ENCODE measurements at regions not wholly inside any gene's neighbourhood (a gene's known extent, or its start where the extent isn't known, plus 50 kb on each side); places are given as distances from the start of the nearest gene placed in this dataset.

DNA sequence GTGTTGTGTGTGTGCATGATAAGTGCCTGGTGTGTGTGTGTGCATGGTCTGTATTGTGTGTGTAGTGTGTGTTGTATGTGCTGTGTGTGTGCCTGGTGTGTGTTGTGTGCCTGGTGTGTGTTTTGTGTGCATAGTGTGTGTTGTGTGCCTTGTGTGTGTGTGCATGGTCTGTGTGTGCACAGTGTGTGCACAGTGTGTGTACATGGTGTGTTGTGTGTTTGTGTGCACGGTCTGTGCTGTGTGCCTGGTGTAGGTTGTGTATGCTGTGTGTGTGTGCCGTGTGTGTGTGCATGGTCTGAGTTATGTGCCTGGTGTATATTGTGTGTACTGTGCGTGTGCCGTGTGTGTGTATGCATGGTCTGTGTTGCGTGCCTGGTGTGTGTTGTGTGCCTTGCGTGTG lies 403.0 kb upstream of the RNF32 start:
- no peaks in the 10 kb centered on the region for H3K27me3 ChIP-seq (ENCODE audit: control insufficient read depth, insufficient read depth, low read length)
- no peak overlapping the region for H3K27ac ChIP-seq (ENCODE audit: low read length)
- H3K36me3 ChIP-seq (ENCODE audit: control insufficient read depth, insufficient read depth, low read length), result no peaks in the 10 kb centered on the region
- DNase-seq, result no peak
- H3K4me1 ChIP-seq (ENCODE audit: control insufficient read depth, insufficient read depth, low read length), result no peaks in the 10 kb centered on the region
- peaks cover 2% of the 10 kb centered on the region for H3K9me3 ChIP-seq (replicated peaks; ENCODE audit: control insufficient read depth, low read depth, low read length)
- no peak overlapping the region for H3K4me3 ChIP-seq (ENCODE audit: low read length)
- 94% methylated on average over 6 of the region's 6 CpGs for WGBS (ENCODE audit: insufficient coverage)

DNA sequence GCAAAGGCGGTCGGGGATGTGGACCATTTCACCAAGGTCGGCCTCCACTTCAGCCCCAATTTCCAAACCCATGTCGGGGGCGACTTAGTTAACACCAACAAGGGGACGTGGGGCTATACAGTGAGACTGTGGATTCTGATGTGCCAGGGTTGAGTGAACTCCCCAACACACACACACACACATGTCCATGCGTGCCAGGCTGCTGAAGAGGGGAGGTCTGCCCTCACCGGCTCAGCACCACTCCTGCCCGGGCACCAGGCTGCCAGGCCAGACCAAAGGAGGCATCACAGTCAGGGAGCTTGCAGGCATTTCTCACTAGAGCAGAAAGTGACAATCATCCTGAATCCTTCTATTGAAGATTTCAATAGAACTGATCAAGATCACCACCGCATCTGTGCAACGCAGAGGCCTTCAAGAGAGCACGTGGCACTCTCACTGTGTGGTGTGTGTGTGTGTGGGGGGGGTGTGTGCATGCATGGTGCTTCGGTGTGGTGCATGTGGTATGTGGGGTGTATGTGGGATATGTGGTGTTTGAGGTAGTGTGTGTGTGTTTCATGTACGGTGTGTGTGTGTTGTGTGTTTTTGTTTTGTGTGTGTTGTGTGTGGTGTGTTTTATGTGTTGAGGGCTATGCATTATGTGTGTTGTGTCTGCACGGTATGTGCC lies 403.5 kb upstream of the RNF32 start:
- 88% methylated on average over 8 of the region's 15 CpGs for WGBS (ENCODE audit: insufficient coverage)
- peaks cover 2% of the 10 kb centered on the region for H3K9me3 ChIP-seq (replicated peaks; ENCODE audit: control insufficient read depth, low read depth, low read length)
- no peak overlapping the region for H3K4me3 ChIP-seq (ENCODE audit: low read length)
- no peaks in the 10 kb centered on the region for H3K27me3 ChIP-seq (ENCODE audit: control insufficient read depth, insufficient read depth, low read length)
- no peaks in the 10 kb centered on the region for H3K4me1 ChIP-seq (ENCODE audit: control insufficient read depth, insufficient read depth, low read length)
- H3K27ac ChIP-seq (ENCODE audit: low read length), result no peak overlapping the region
- DNase-seq, result no peak
- no peaks in the 10 kb centered on the region for H3K36me3 ChIP-seq (ENCODE audit: control insufficient read depth, insufficient read depth, low read length)

DNA sequence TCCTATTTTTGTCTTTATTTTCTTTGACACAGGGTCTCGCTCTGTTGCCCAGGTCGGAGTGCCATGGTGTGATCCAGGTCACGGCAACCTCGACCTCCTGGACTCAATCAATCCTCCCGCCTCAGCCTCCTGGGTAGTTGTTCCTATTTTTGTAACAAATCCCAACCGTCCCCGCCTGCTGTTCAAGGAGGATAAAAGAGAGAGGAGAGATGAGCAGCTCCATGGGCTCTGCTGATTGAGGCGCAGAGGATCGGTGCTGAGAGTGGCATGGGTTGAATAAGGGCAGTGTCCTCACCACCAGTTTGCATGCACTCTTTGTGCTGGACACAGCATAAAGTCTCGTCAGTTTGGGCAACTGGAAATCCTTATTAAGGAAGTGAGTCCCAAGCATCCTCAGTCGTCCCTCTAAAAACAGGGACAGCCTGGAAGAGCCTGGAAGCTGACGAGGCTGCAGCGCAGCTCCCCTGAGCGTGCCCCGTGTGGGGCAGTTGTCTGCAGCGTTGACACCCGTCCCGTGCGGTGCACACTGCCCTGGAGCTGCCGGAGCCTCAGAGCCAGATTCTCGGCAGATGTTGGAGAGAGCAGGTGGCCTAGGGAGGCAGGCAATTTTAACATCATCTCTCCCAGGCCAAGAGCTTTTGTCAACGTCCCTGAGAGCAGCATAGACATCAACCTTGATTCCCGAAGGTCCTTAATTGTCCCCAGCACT lies 404.2 kb upstream of the RNF32 start:
- Histone ChIP-seq H3K4me1 (ENCODE audit: control insufficient read depth, insufficient read depth, low read length) (no peaks in the 10 kb centered on the region), H3K4me3 (ENCODE audit: low read length) (no peak overlapping the region), H3K36me3 (ENCODE audit: control insufficient read depth, insufficient read depth, low read length) (no peaks in the 10 kb centered on the region), H3K27me3 (ENCODE audit: control insufficient read depth, insufficient read depth, low read length) (no peaks in the 10 kb centered on the region), H3K27ac (ENCODE audit: low read length) (no peak overlapping the region), H3K9me3 (replicated peaks; ENCODE audit: control insufficient read depth, low read depth, low read length) (peaks cover under 1% of the 10 kb centered on the region)
- 81% methylated on average over 20 of the region's 23 CpGs for WGBS (ENCODE audit: insufficient coverage)
- DNase-seq, result no peak

DNA sequence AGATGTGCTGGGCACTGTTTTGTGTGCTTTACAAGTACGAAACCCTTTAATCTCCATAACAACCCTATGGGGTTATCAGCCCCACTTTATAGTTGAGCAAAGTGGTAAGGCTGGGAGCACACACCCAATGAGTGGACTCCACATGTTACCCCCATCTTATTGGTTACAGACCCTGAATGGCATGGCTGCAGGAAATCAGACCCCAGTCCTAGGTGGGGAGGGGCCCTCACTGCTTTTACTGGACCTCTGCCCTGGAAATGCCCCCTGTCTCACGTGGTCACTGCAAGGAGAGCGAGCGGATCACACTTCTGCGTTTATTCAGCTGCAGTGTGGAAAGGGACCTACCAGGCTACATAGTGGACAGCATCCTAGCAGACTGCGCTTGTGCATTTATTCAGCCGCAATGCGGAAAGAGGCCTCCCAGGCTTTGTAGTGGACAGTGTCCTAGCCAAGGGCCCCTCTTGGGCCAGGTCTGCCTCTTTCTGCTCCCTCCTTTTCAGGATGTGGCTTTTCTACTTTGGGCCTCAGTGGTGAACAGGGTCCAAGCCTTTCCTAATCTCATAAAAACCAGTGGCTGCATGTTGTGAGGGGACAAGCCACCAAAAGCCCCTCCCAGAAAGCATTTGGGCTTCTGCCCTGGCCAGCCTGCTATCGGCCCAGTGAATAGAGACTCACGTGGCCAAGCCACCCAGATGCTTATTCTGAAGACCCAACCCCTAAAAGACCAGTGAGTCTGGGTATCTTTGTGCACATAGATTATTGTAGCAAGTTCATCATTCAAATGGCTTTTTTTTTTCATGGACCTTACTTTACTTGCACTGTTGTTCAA lies 405.7 kb upstream of the RNF32 start:
- no peaks in the 10 kb centered on the region for H3K4me1 ChIP-seq (ENCODE audit: control insufficient read depth, insufficient read depth, low read length)
- H3K9me3 ChIP-seq (replicated peaks; ENCODE audit: control insufficient read depth, low read depth, low read length), result no peaks in the 10 kb centered on the region
- no peak for DNase-seq
- WGBS (ENCODE audit: insufficient coverage), result 75% methylated on average over 8 of the region's 10 CpGs
- no peak overlapping the region for H3K4me3 ChIP-seq (ENCODE audit: low read length)
- H3K27ac ChIP-seq (ENCODE audit: low read length), result no peak overlapping the region
- H3K36me3 ChIP-seq (ENCODE audit: control insufficient read depth, insufficient read depth, low read length), result no peaks in the 10 kb centered on the region
- H3K27me3 ChIP-seq (ENCODE audit: control insufficient read depth, insufficient read depth, low read length), result no peaks in the 10 kb centered on the region

DNA sequence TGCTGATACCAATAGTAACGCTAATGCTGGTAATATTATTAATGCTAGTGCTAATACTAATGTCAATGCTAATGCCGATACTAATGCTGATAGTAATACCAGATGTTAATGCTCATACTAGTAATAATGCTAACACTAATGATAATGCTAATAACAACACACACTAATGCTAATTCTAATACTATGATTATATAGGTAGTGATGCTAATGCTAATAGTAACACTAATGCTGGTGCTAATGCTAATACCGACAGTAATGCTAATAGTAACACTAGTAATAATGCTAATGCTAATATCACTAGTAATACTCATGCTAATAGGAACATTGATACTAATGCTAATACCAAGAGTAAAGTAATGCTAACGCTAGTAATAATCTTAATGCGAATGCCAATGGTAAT lies 406.4 kb upstream of the RNF32 start:
- Histone ChIP-seq H3K36me3 (ENCODE audit: control insufficient read depth, insufficient read depth, low read length) (no peaks in the 10 kb centered on the region), H3K27ac (ENCODE audit: low read length) (no peak overlapping the region), H3K4me1 (ENCODE audit: control insufficient read depth, insufficient read depth, low read length) (no peaks in the 10 kb centered on the region), H3K4me3 (ENCODE audit: low read length) (no peak overlapping the region), H3K27me3 (ENCODE audit: control insufficient read depth, insufficient read depth, low read length) (no peaks in the 10 kb centered on the region), H3K9me3 (replicated peaks; ENCODE audit: control insufficient read depth, low read depth, low read length) (no peaks in the 10 kb centered on the region)
- no peak for DNase-seq
- no CpG with 5 or more reads among the region's 5 CpGs for WGBS (ENCODE audit: insufficient coverage)

DNA sequence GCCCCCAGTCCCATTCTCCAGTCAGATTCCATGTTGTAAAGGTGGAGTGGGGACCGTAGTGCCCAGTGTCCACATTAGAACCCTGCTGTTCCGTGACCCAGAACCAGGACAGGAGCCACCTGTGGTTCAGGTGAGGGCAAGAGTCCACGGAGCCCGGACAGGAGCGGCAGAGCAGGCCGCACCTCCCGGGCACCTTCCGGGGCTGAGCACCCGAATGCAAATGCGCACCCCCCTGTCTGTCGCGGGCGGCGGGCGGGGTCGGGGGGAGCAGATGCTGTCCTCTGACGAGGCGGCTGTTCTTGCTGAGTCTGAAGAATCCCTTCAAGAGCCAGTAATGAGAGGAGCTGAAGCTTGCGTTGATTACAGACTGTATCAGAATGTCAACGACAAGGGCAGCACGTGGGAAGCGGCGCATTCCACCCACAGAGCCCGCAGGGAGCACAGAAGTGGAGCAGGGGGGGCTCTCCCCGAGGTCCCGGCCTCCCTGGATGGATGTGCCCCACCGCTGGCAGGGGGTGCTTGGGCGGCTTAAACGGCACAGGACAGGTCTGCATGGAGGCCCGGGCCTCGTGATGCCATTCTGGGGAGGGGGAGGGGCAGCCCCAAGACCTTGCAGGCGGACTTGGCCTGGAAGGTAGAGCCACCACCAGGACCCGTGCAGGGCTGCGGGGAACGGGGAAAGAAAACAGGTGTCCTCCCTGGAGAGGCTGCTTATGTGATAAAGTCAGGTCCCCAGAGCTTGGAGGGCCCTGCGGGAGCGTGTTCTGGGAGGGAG lies 407.5 kb upstream of the RNF32 start:
- H3K4me1 ChIP-seq (ENCODE audit: control insufficient read depth, insufficient read depth, low read length), result no peaks in the 10 kb centered on the region
- H3K9me3 ChIP-seq (replicated peaks; ENCODE audit: control insufficient read depth, low read depth, low read length), result no peaks in the 10 kb centered on the region
- H3K4me3 ChIP-seq (ENCODE audit: low read length), result no peak overlapping the region
- H3K36me3 ChIP-seq (ENCODE audit: control insufficient read depth, insufficient read depth, low read length), result no peaks in the 10 kb centered on the region
- WGBS (ENCODE audit: insufficient coverage), result 90% methylated on average over 35 of the region's 37 CpGs
- DNase-seq, result no peak
- no peaks in the 10 kb centered on the region for H3K27me3 ChIP-seq (ENCODE audit: control insufficient read depth, insufficient read depth, low read length)
- H3K27ac ChIP-seq (ENCODE audit: low read length), result no peak overlapping the region

DNA sequence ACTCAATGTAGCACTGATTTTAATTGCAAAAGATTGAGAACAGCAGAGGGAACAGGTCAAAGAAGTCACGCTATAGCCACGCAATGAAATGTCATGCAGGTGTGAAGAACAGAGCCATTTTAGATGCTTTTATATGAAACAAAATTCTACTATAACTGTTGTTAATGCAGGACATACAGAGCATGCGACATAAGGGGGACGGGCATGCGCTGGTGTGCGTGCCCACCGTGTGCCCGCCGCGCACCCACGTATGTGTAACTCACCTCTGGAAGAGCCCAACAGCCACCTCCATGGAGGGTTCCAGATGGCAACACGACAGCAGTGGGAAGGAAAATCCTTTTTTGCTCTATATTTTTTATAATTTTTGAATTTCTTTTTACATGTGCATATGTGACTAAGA lies 410.0 kb upstream of the RNF32 start:
- Histone ChIP-seq H3K4me1 (ENCODE audit: control insufficient read depth, insufficient read depth, low read length) (no peaks in the 10 kb centered on the region), H3K36me3 (ENCODE audit: control insufficient read depth, insufficient read depth, low read length) (no peaks in the 10 kb centered on the region), H3K27ac (ENCODE audit: low read length) (no peak overlapping the region), H3K27me3 (ENCODE audit: control insufficient read depth, insufficient read depth, low read length) (no peaks in the 10 kb centered on the region), H3K9me3 (replicated peaks; ENCODE audit: control insufficient read depth, low read depth, low read length) (no peaks in the 10 kb centered on the region), H3K4me3 (ENCODE audit: low read length) (no peak overlapping the region)
- no peak for DNase-seq
- 80% methylated on average over 1 of the region's 12 CpGs for WGBS (ENCODE audit: insufficient coverage)

DNA sequence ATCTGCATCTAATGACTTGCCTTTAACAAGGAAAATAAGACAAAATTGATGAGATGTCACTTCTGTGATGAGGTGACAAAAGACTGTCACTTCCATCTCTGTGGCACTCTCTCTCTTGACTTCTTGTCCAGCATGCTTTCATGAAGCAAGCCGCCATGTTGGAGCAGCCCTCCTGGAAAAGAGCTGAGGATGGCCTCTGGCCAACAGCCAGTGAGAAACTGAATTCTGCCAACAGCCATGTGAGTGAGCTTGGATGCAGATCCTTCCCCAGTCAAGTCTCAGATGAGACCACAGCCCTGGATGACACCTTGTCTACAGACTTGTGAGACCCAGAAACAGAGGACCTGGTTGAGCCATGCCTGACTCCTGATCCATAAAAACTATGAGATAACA lies 412.6 kb upstream of the SHH start:
- WGBS (ENCODE audit: insufficient coverage), result 83% methylated on average over 1 of the region's 1 CpG
- H3K36me3 ChIP-seq (ENCODE audit: control insufficient read depth, insufficient read depth, low read length), result no peaks in the 10 kb centered on the region
- peaks cover 3% of the 10 kb centered on the region for H3K27me3 ChIP-seq (ENCODE audit: control insufficient read depth, insufficient read depth, low read length)
- H3K9me3 ChIP-seq (replicated peaks; ENCODE audit: control insufficient read depth, low read depth, low read length), result no peaks in the 10 kb centered on the region
- H3K4me3 ChIP-seq (ENCODE audit: low read length), result no peak overlapping the region
- no peaks in the 10 kb centered on the region for H3K4me1 ChIP-seq (ENCODE audit: control insufficient read depth, insufficient read depth, low read length)
- no peak overlapping the region for H3K27ac ChIP-seq (ENCODE audit: low read length)
- no peak for DNase-seq

DNA sequence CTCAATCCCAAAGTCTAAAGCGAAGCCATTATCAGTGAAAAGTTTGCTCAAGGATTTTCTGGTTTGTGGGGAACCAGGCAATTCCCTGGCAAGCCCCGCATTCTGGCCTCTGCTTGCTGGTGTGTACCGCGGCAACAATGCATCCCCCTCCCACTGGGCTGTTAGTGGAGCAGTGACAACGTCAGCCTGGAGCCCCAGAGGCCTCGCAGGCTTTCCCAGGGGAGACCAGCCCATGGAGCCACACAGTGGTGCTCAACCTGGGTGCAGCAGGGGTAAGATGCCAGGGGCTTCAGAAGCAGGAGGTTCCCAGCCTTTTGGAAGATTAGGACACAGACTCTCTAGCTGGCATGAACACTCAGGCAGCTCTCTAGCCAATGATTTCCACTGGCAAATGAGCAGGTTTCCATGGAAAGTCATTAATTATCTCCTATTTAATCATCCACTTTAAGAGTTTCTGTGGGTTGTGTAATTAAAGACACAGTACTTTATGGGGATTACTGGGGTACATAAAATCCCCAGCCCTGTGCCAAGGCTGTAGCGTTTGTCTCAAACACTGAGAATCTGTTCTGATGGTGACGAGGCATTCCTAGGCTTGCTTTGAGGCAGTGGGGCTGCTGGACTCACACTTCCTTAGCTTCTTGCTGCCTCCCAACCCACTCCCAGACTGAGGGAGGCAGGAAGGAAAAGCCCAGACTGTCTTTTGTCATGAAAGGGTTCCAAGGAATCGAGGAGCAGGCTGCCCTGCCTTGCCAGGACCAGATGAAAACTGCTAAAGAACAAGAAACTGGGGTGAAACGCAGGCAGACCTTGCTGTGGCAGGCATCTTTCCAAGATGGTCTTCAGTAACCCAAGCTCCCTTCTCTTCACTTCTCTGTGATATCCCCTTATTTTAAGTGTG lies 411.9 kb upstream of the SHH start:
- WGBS (ENCODE audit: insufficient coverage), result 61% methylated on average over 8 of the region's 10 CpGs
- no peaks in the 10 kb centered on the region for H3K36me3 ChIP-seq (ENCODE audit: control insufficient read depth, insufficient read depth, low read length)
- no peaks in the 10 kb centered on the region for H3K9me3 ChIP-seq (replicated peaks; ENCODE audit: control insufficient read depth, low read depth, low read length)
- no peak overlapping the region for H3K27ac ChIP-seq (ENCODE audit: low read length)
- no peaks in the 10 kb centered on the region for H3K4me1 ChIP-seq (ENCODE audit: control insufficient read depth, insufficient read depth, low read length)
- no peak for DNase-seq
- peaks cover 3% of the 10 kb centered on the region for H3K27me3 ChIP-seq (ENCODE audit: control insufficient read depth, insufficient read depth, low read length)
- H3K4me3 ChIP-seq (ENCODE audit: low read length), result no peak overlapping the region
